CD14-positive monocyte (primary cell): ENCODE measurements at regions not wholly inside any gene's neighbourhood (a gene's known extent, or its start where the extent isn't known, plus 50 kb on each side); places are given as distances from the start of the nearest gene placed in this dataset.

ENCODE experiments used
- DNase-seq, 3 donors: peaks; one replicate each; pipeline ENCODE4 v3.0.0-alpha.2; 2011 to 2022
- H2AFZ ChIP-seq: 2 replicates; pipeline ENCODE4 v1.6.0; 2012; ENCODE audit warnings: mild to moderate bottlenecking, low read depth, low read length, inconsistent platforms; ENCODE audit not compliant: insufficient read depth, poor library complexity, severe bottlenecking
- H3K27ac ChIP-seq, 2 donors: 1 replicate in 1 of 2; 2 replicates in 1 of 2; pipeline ENCODE4 v1.5.1; 2012 to 2013; ENCODE audit warnings: low read length in 2 of 2, control low read depth in 1 of 2, inconsistent platforms in 1 of 2, low read depth in 1 of 2, mild to moderate bottlenecking in 1 of 2
- H3K27me3 ChIP-seq, 2 donors: one replicate each; pipeline versions ENCODE4 v1.6.0 to v1.6.1; 2011 to 2013; ENCODE audit warnings: low read length in 2 of 2; ENCODE audit not compliant: control insufficient read depth in 2 of 2, insufficient read depth in 2 of 2
- H3K36me3 ChIP-seq, 2 donors: replicated peaks in 1 of 2; 1 replicate in 1 of 2; 2 replicates in 1 of 2; pipeline versions ENCODE4 v1.5.1 to v1.6.1; 2012 to 2013; ENCODE audit warnings: low read length in 2 of 2, control low read depth in 1 of 2, inconsistent platforms in 1 of 2, mild to moderate bottlenecking in 1 of 2; ENCODE audit not compliant: insufficient read depth in 2 of 2, control insufficient read depth in 1 of 2
- H3K4me1 ChIP-seq, 2 donors: 1 replicate in 1 of 2; 2 replicates in 1 of 2; pipeline versions ENCODE4 v1.5.1 to v1.6.1; 2012 to 2013; ENCODE audit warnings: low read length in 2 of 2, control low read depth in 1 of 2, inconsistent platforms in 1 of 2, mild to moderate bottlenecking in 1 of 2, moderate library complexity in 1 of 2; ENCODE audit not compliant: insufficient read depth in 2 of 2, control insufficient read depth in 1 of 2
- H3K4me2 ChIP-seq: replicated peaks from 2 replicates; pipeline ENCODE3; 2012; ENCODE audit warnings: low read length, moderate library complexity, mild to moderate bottlenecking; ENCODE audit not compliant: poor library complexity, severe bottlenecking; ENCODE audit errors: extremely low read depth
- H3K4me3 ChIP-seq, 3 experiments: fragments of 200-600 bp in 1 of 3; sonication (generic) in 1 of 3; replicated peaks in 1 of 3; 1 replicate in 2 of 3; 2 replicates in 1 of 3; pipeline ENCODE4 v1.5.1; 2011 to 2013; ENCODE audit warnings: low read length in 3 of 3, mild to moderate bottlenecking in 3 of 3, control low read depth in 2 of 3, low read depth in 2 of 3, inconsistent platforms in 1 of 3, moderate library complexity in 1 of 3
- H3K79me2 ChIP-seq: 2 replicates; pipeline ENCODE4 v1.6.0; 2012; ENCODE audit warnings: mild to moderate bottlenecking, control low read depth, inconsistent platforms, low read length, moderate library complexity; ENCODE audit not compliant: insufficient read depth
- H3K9ac ChIP-seq: 2 replicates; pipeline ENCODE4 v1.6.0; 2017; ENCODE audit warnings: low read length, mild to moderate bottlenecking; ENCODE audit not compliant: insufficient read depth, poor library complexity, severe bottlenecking
- H3K9me3 ChIP-seq, 2 donors: replicated peaks in 1 of 2; 1 replicate in 1 of 2; 2 replicates in 1 of 2; pipeline versions ENCODE4 v1.5.1 to v1.6.1; 2012 to 2013; ENCODE audit warnings: low read length in 2 of 2, control low read depth in 1 of 2; ENCODE audit not compliant: control insufficient read depth in 1 of 2, insufficient read depth in 1 of 2
- H4K20me1 ChIP-seq: 2 replicates; pipeline ENCODE4 v1.6.0; 2012; ENCODE audit warnings: mild to moderate bottlenecking, low read length, control low read depth, moderate library complexity; ENCODE audit not compliant: insufficient read depth
- H3K27ac Mint-ChIP-seq, 7 donors: one replicate each; pipeline ENCODE4 v1.8.0; 2020; ENCODE audit warnings: mild to moderate bottlenecking in 7 of 7, mixed read lengths in 7 of 7, moderate library complexity in 6 of 7, inconsistent platforms in 2 of 7
- H3K27me3 Mint-ChIP-seq, 3 donors: one replicate each; pipeline ENCODE4 v1.8.0; 2021 to 2022; ENCODE audit warnings: low read depth in 3 of 3, mild to moderate bottlenecking in 3 of 3, mixed read lengths in 3 of 3, moderate library complexity in 3 of 3, inconsistent platforms in 1 of 3
- H3K36me3 Mint-ChIP-seq, 2 donors: one replicate each; pipeline ENCODE4 v1.8.0; 2020; ENCODE audit warnings: mixed read lengths in 2 of 2, inconsistent platforms in 1 of 2, mild to moderate bottlenecking in 1 of 2
- H3K4me1 Mint-ChIP-seq: one replicate; pipeline ENCODE4 v1.8.0; 2020; ENCODE audit warnings: mild to moderate bottlenecking, mixed read lengths
- H3K4me3 Mint-ChIP-seq, 2 donors: one replicate each; pipeline ENCODE4 v1.8.0; 2020; ENCODE audit warnings: mild to moderate bottlenecking in 2 of 2, mixed read lengths in 2 of 2, moderate library complexity in 1 of 2
- H3K9me3 Mint-ChIP-seq, 7 donors: one replicate each; pipeline ENCODE4 v1.8.0; 2020 to 2022; ENCODE audit warnings: mixed read lengths in 7 of 7, mild to moderate bottlenecking in 6 of 7, moderate library complexity in 6 of 7, inconsistent platforms in 2 of 7
- CTCF ChIP-seq: fragments of 200-600 bp; IDR thresholded peaks from one replicate; pipeline ENCODE4 v1.8.0; 2022; ENCODE audit warnings: antibody characterized with exemption, mild to moderate bottlenecking
- WGBS: methylation state at CpG from one replicate; pipeline ENCODE4 v1.1.5; 2013; ENCODE audit warnings: missing lambda C conversion rate; ENCODE audit not compliant: insufficient coverage; 5-methylcytosine and 5-hydroxymethylcytosine counted together
- intact Hi-C, 2 donors: fragments of 100-400 bp; cut with micrococcal nuclease; formaldehyde crosslinking; loops; one replicate each; pipeline versions ENCODE4 v1.15.0 to v1.15.1; 2023

GRCh38 chr3:154943981-154944380 is 136.1 kb upstream of the MME start:
- DNase-seq, result no peak
- no peaks in the 10 kb centered on the region for H4K20me1 ChIP-seq
- H3K4me1 Mint-ChIP-seq, result no peaks in the 10 kb centered on the region
- H2AFZ ChIP-seq, result no peak overlapping the region
- intact Hi-C loops, result no loop called here
- H3K27ac Mint-ChIP-seq, result no peak overlapping the region
- no peak overlapping the region for H3K27ac ChIP-seq
- peaks cover 11 to 27% of the 10 kb centered on the region in 2 donors for H3K9me3 ChIP-seq
- no peak overlapping the region for H3K4me3 ChIP-seq
- no peak overlapping the region for H3K4me2 ChIP-seq
- no peak overlapping the region for H3K4me3 Mint-ChIP-seq
- H3K9ac ChIP-seq, result no peak overlapping the region
- no peaks in the 10 kb centered on the region for H3K27me3 Mint-ChIP-seq
- peaks cover 18 to 35% (median 24%) of the 10 kb centered on the region in 7 donors for H3K9me3 Mint-ChIP-seq
- no peaks in the 10 kb centered on the region for H3K36me3 Mint-ChIP-seq
- H3K36me3 ChIP-seq, result no peaks in the 10 kb centered on the region
- H3K4me1 ChIP-seq, result no peaks in the 10 kb centered on the region
- no peaks in the 10 kb centered on the region for H3K27me3 ChIP-seq
- no peak for TF ChIP-seq CTCF
- H3K79me2 ChIP-seq, result no peaks in the 10 kb centered on the region
- no CpG with 5 or more reads among the region's 2 CpGs for WGBS

GRCh38 chr3:154942827-154943226 is 137.3 kb upstream of the MME start:
- Histone ChIP-seq H3K36me3 (no peaks in the 10 kb centered on the region), H3K79me2 (no peaks in the 10 kb centered on the region), H3K9me3 (peaks cover 11 to 27% of the 10 kb centered on the region in 2 donors), H3K9ac (no peak overlapping the region), H3K4me2 (no peak overlapping the region), H3K27ac (no peak overlapping the region), H4K20me1 (no peaks in the 10 kb centered on the region), H3K4me1 (no peaks in the 10 kb centered on the region), H3K4me3 (no peak overlapping the region), H3K27me3 (no peaks in the 10 kb centered on the region), H2AFZ (no peak overlapping the region)
- no peaks in the 10 kb centered on the region for H3K27me3 Mint-ChIP-seq
- intact Hi-C loops, result no loop called here
- no peak overlapping the region for H3K4me3 Mint-ChIP-seq
- H3K36me3 Mint-ChIP-seq, result no peaks in the 10 kb centered on the region
- no peak for DNase-seq
- no peaks in the 10 kb centered on the region for H3K4me1 Mint-ChIP-seq
- TF ChIP-seq CTCF, result no peak
- no peak overlapping the region for H3K27ac Mint-ChIP-seq
- H3K9me3 Mint-ChIP-seq, result peaks cover 16 to 31% (median 24%) of the 10 kb centered on the region in 7 donors
